DND-41 (cell line): ENCODE measurements at regions not wholly inside any gene's neighbourhood (a gene's known extent, or its start where the extent isn't known, plus 50 kb on each side); places are given as distances from the start of the nearest gene placed in this dataset.

Experiments used
- ATAC-seq: fragments of 200-7000 bp; cut with Tn5 transposase; 3 replicates; pipeline ENCODE4 v1.9.1; 2021; ENCODE audit warnings: low read depth; ENCODE audit not compliant: insufficient read depth
- DNase-seq: peaks from one replicate; pipeline ENCODE4 v3.0.0-alpha.2; 2020
- H2AFZ ChIP-seq: 2 replicates; pipeline ENCODE4 v1.6.0; 2012; ENCODE audit warnings: low read depth, low read length
- H3K27ac ChIP-seq: 2 replicates; pipeline ENCODE4 v1.5.1; 2012; ENCODE audit warnings: low read length, inconsistent platforms
- H3K27me3 ChIP-seq: fragments of 200-600 bp; sonication (generic); 2 replicates; pipeline ENCODE4 v1.6.0; 2012; ENCODE audit warnings: low read length, mild to moderate bottlenecking, inconsistent platforms; ENCODE audit not compliant: insufficient read depth, poor library complexity
- H3K36me3 ChIP-seq: 2 replicates; pipeline ENCODE4 v1.5.1; 2012; ENCODE audit warnings: low read length, inconsistent platforms; ENCODE audit not compliant: insufficient read depth
- H3K4me1 ChIP-seq: 2 replicates; pipeline ENCODE4 v1.5.1; 2012; ENCODE audit warnings: mild to moderate bottlenecking, low read length; ENCODE audit not compliant: insufficient read depth
- H3K4me2 ChIP-seq: 2 replicates; pipeline ENCODE4 v1.6.0; 2012; ENCODE audit warnings: mild to moderate bottlenecking, moderate library complexity, low read length, inconsistent platforms; ENCODE audit not compliant: insufficient read depth
- H3K4me3 ChIP-seq, 2 experiments: fragments of 200-600 bp in 1 of 2; shearing (Covaris generic) in 1 of 2; 2 replicates each; pipeline ENCODE4 v1.5.1; 2012 to 2016; ENCODE audit warnings: inconsistent platforms in 2 of 2, low read length in 2 of 2, mild to moderate bottlenecking in 2 of 2, low read depth in 1 of 2, moderate library complexity in 1 of 2
- H3K79me2 ChIP-seq: 2 replicates; pipeline ENCODE4 v1.6.0; 2012; ENCODE audit warnings: low read length, inconsistent platforms; ENCODE audit not compliant: insufficient read depth
- H3K9ac ChIP-seq: 2 replicates; pipeline ENCODE4 v1.6.0; 2012; ENCODE audit warnings: low read depth, mild to moderate bottlenecking, inconsistent platforms, low read length, moderate library complexity
- H3K9me3 ChIP-seq: 2 replicates; pipeline ENCODE4 v1.5.1; 2012; ENCODE audit warnings: low read length, moderate library complexity, mild to moderate bottlenecking, inconsistent platforms; ENCODE audit not compliant: insufficient read depth, severe bottlenecking
- H4K20me1 ChIP-seq: 2 replicates; pipeline ENCODE4 v1.6.0; 2012; ENCODE audit warnings: low read length; ENCODE audit not compliant: insufficient read depth
- CTCF ChIP-seq: IDR thresholded peaks from 2 replicates; pipeline ENCODE4 v1.5.1; 2012; ENCODE audit warnings: borderline replicate concordance, low read length, moderate library complexity, mild to moderate bottlenecking; ENCODE audit not compliant: poor library complexity, severe bottlenecking; ENCODE audit errors: extremely low read depth
- EZH2 ChIP-seq: IDR thresholded peaks from 3 replicates; pipeline ENCODE4 v1.6.1; 2012; ENCODE audit warnings: borderline replicate concordance, low read depth, mild to moderate bottlenecking, moderate library complexity, low read length, inconsistent platforms; ENCODE audit not compliant: severe bottlenecking

DNA sequence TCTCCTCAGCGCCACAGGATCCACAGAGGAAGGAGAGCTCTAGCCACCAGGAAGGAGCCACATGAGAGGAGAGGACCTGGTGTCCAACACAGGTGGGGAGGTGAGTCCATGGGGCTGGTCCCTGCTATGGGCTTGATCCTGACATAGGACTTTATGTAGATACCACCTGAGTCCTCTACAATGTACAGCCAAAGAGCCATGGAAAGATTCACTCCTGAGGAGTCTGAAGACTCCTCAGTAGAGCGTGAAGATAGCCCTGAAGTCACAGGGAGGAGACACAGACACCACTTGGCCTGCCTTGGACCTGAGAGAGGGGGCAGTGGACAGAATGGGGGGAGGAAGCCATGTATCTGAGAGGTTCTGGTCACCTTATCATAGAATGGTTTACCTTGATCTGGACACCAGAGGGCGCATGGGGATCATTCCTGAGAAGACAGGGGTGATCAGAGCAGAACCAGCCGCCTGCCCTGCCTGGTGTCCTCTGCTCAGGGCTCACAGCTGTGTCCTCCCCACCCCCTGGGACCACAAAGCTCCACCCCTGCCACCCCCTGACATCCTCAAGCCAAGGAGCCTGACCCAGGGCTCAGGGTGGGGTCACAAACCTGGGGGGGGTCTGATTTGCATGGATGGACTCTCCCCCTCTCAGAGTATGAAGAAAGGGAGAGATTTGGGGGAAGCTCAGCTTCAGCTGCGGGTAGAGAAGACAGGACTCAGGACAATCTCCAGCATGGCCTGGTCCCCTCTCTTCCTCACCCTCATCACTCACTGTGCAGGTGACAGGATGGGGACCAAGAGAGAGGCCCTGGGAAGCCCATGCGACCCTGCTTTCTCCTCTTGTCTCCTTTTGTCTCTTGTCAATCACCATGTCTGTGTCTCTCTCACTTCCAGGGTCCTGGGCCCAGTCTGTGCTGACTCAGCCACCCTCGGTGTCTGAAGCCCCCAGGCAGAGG is 77.0 kb downstream of the ZNF280B start:
- DNase-seq (peak; percentile 71), ATAC-seq (peak; percentile 92)
- H3K4me3 ChIP-seq: no peak overlapping the region
- H3K9ac ChIP-seq: no peak overlapping the region
- H2AFZ ChIP-seq: no peak overlapping the region
- TF ChIP-seq CTCF: peak; percentile 76
- no peak for TF ChIP-seq EZH2
- H3K27me3 ChIP-seq: no peaks in the 10 kb centered on the region
- H3K27ac ChIP-seq: no peak overlapping the region
- no peaks in the 10 kb centered on the region for H4K20me1 ChIP-seq
- H3K4me2 ChIP-seq: no peak overlapping the region
- H3K79me2 ChIP-seq: no peaks in the 10 kb centered on the region
- no peaks in the 10 kb centered on the region for H3K9me3 ChIP-seq
- H3K4me1 ChIP-seq: no peaks in the 10 kb centered on the region
- H3K36me3 ChIP-seq: no peaks in the 10 kb centered on the region

GRCh38 chr22:22432479-22432878 is 76.1 kb downstream of the ZNF280B start:
- Histone ChIP-seq H4K20me1 (no peaks in the 10 kb centered on the region), H3K79me2 (no peaks in the 10 kb centered on the region), H2AFZ (no peak overlapping the region), H3K9me3 (no peaks in the 10 kb centered on the region), H3K9ac (no peak overlapping the region), H3K4me1 (no peaks in the 10 kb centered on the region), H3K27ac (no peak overlapping the region), H3K4me3 (no peak overlapping the region), H3K27me3 (no peaks in the 10 kb centered on the region), H3K36me3 (no peaks in the 10 kb centered on the region), H3K4me2 (no peak overlapping the region)
- no peak for ATAC-seq
- TF ChIP-seq CTCF (no peak), EZH2 (no peak)
- DNase-seq: no peak

DNA sequence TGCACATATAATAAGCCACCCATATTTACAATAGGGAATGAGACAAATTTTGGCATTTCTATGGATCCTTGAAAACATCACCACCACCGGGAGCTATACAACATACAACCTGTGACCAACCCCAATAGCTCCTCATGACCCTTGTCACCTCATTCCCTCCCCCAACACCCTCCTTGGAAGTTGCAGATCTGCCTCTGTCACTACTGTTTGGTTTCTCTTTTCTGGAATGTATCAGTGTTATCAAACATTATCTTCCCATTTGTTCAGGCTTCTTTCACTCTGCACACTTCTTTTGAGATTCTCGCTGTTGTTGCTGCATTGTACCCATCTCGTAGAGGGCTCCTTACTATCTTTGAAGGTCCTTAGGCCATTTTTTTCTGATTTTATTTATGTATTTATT is 75.6 kb downstream of the ZNF280B start:
- Histone ChIP-seq H3K27ac (no peak overlapping the region), H3K36me3 (no peaks in the 10 kb centered on the region), H2AFZ (no peak overlapping the region), H3K9ac (no peak overlapping the region), H3K4me3 (no peak overlapping the region), H3K4me1 (no peaks in the 10 kb centered on the region), H3K9me3 (no peaks in the 10 kb centered on the region), H3K4me2 (no peak overlapping the region), H4K20me1 (no peaks in the 10 kb centered on the region), H3K79me2 (no peaks in the 10 kb centered on the region), H3K27me3 (no peaks in the 10 kb centered on the region)
- TF ChIP-seq CTCF (no peak), EZH2 (no peak)
- DNase-seq: no peak
- no peak for ATAC-seq
